Endodermal cell (in vitro differentiated cells): ENCODE measurements at regions not wholly inside any gene's neighbourhood (a gene's known extent, or its start where the extent isn't known, plus 50 kb on each side); places are given as distances from the start of the nearest gene placed in this dataset.
"Not testable (repeated sequence)": the region's sequence is repeated elsewhere in the genome, so short reads cannot be mapped to it uniquely, and the experiment has no call there.

ENCODE experiments used
- DNase-seq: peaks from one replicate; pipeline ENCODE4 v3.0.0-alpha.2; 2017
- H3K27ac ChIP-seq: 2 replicates; pipeline ENCODE4 v1.5.1; 2013; ENCODE audit warnings: mild to moderate bottlenecking, low read depth, low read length, moderate library complexity
- H3K27me3 ChIP-seq: 2 replicates; pipeline ENCODE4 v1.6.1; 2013; ENCODE audit warnings: mild to moderate bottlenecking, low read length, moderate library complexity; ENCODE audit not compliant: insufficient read depth, control insufficient read depth, poor library complexity, severe bottlenecking
- H3K36me3 ChIP-seq: 2 replicates; pipeline ENCODE4 v1.7.0; 2013; ENCODE audit warnings: mild to moderate bottlenecking, low read length, moderate library complexity; ENCODE audit not compliant: control insufficient read depth, insufficient read depth
- H3K4me1 ChIP-seq: one replicate; pipeline ENCODE4 v1.7.0; 2013; ENCODE audit warnings: low read length; ENCODE audit not compliant: control insufficient read depth, insufficient read depth
- H3K4me3 ChIP-seq: 2 replicates; pipeline ENCODE4 v1.5.1; 2013; ENCODE audit warnings: mild to moderate bottlenecking, low read length, moderate library complexity
- H3K9ac ChIP-seq: 2 replicates; pipeline ENCODE4 v1.6.1; 2013; ENCODE audit warnings: mild to moderate bottlenecking, low read length, moderate library complexity; ENCODE audit not compliant: poor library complexity, severe bottlenecking; ENCODE audit errors: extremely low read depth
- H3K9me3 ChIP-seq: 2 replicates; pipeline ENCODE4 v1.6.1; 2013; ENCODE audit warnings: mild to moderate bottlenecking, low read length, moderate library complexity; ENCODE audit not compliant: control insufficient read depth
- H3K27ac Mint-ChIP-seq: 2 replicates; pipeline ENCODE4 v1.8.0; 2020; ENCODE audit warnings: mixed read lengths
- H3K27me3 Mint-ChIP-seq: 2 replicates; pipeline ENCODE4 v1.8.0; 2021; ENCODE audit warnings: mild to moderate bottlenecking, mixed read lengths; ENCODE audit not compliant: insufficient read depth
- H3K36me3 Mint-ChIP-seq: 2 replicates; pipeline ENCODE4 v1.8.0; 2020; ENCODE audit warnings: low read depth, mixed read lengths
- H3K4me1 Mint-ChIP-seq: 2 replicates; pipeline ENCODE4 v1.8.0; 2020; ENCODE audit warnings: mixed read lengths
- H3K4me3 Mint-ChIP-seq: 2 replicates; pipeline ENCODE4 v1.8.0; 2020; ENCODE audit warnings: mild to moderate bottlenecking, moderate library complexity, mixed read lengths
- H3K9me3 Mint-ChIP-seq: 2 replicates; pipeline ENCODE4 v1.8.0; 2020; ENCODE audit warnings: mild to moderate bottlenecking, mixed read lengths
- WGBS, 2 experiments: methylation state at CpG; one replicate each; pipeline versions ENCODE4 v1.1.5 to v1.1.7; 2013; ENCODE audit warnings: missing lambda C conversion rate in 2 of 2, mixed read lengths in 1 of 2; ENCODE audit not compliant: insufficient coverage in 1 of 2, insufficient read length in 1 of 2; 5-methylcytosine and 5-hydroxymethylcytosine counted together
- TF ChIP-seq, protein P1 (sequence below): fragments of 200-600 bp; sonication (generic); conservative IDR thresholded peaks from 2 replicates; pipeline ENCODE4 v1.5.0; 2021; ENCODE audit warnings: antibody characterized with exemption, mild to moderate bottlenecking

DNA sequence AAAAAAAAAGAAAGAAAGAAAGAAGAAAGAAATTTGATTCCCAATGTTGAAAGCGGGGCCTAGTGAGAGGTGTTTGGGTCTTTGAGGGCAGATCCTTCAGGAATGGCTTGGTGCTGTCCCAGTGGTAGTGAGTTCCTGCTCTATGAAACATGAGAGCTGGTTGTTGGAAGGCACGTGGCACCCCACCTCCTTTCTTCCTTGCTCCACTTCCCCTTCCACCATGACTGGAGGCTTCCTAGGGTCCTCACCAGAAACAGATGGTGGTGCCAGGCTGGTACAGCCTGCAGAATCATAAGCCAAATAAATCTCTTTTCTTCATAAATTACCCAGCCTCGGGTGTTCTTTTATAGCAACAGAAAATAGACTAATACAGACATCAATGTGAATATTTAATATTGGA, 147.3 kb upstream of the KCNJ18 start:
- H3K27ac ChIP-seq, result no peak overlapping the region

DNA sequence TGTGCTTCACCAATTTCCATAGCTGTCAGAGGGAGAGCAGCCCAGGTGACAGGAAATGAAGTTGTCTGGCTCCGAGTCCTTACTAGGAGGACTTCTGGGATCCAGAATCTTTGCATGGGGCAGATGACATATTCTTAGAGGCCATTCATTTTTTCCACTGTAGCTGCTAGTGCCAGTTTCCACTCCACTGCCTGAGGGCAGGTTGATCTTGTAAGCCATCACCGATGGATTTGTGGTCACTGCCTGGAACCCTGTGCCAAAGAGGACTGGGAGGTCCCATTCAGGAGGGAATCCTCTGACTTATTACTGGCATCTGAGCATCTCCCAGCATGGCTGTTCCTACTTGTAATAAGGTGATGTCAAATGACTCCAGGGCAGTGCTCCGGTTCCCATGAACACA, 144.1 kb upstream of the KCNJ18 start:
- no peak for DNase-seq
- TF ChIP-seq, protein P1, sequence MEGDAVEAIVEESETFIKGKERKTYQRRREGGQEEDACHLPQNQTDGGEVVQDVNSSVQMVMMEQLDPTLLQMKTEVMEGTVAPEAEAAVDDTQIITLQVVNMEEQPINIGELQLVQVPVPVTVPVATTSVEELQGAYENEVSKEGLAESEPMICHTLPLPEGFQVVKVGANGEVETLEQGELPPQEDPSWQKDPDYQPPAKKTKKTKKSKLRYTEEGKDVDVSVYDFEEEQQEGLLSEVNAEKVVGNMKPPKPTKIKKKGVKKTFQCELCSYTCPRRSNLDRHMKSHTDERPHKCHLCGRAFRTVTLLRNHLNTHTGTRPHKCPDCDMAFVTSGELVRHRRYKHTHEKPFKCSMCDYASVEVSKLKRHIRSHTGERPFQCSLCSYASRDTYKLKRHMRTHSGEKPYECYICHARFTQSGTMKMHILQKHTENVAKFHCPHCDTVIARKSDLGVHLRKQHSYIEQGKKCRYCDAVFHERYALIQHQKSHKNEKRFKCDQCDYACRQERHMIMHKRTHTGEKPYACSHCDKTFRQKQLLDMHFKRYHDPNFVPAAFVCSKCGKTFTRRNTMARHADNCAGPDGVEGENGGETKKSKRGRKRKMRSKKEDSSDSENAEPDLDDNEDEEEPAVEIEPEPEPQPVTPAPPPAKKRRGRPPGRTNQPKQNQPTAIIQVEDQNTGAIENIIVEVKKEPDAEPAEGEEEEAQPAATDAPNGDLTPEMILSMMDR, result no peak
- Histone ChIP-seq H3K27ac (no peak overlapping the region), H3K36me3 (peaks cover 47% of the 10 kb centered on the region), H3K4me3 (peak overlapping the region; percentile 95), H3K27me3 (no peaks in the 10 kb centered on the region), H3K9ac (no peak overlapping the region), H3K4me1 (no peaks in the 10 kb centered on the region), H3K9me3 (peaks cover 4% of the 10 kb centered on the region)
- H3K27ac Mint-ChIP-seq, result no peak overlapping the region
- whole genome bisulfite sequencing, 2 experiments, result 94 to 100% methylated on average over 2 to 3 of the region's 3 CpGs
- no peak overlapping the region for H3K4me3 Mint-ChIP-seq
- peaks cover 2% of the 10 kb centered on the region for H3K9me3 Mint-ChIP-seq
- H3K4me1 Mint-ChIP-seq, result peaks cover 15% of the 10 kb centered on the region
- peaks cover 35% of the 10 kb centered on the region for H3K27me3 Mint-ChIP-seq
- H3K36me3 Mint-ChIP-seq, result peaks cover 30% of the 10 kb centered on the region

More for the DNA sequence above, 147.3 kb upstream of the KCNJ18 start:
- no peak for DNase-seq
- TF ChIP-seq, protein P1, result no peak
- H3K36me3 Mint-ChIP-seq, result peaks cover 39% of the 10 kb centered on the region
- H3K4me1 Mint-ChIP-seq, result peaks cover 15% of the 10 kb centered on the region
- Histone ChIP-seq H3K4me1 (peaks cover 5% of the 10 kb centered on the region), H3K36me3 (peaks cover 49% of the 10 kb centered on the region), H3K9ac (no peak overlapping the region), H3K4me3 (no peak overlapping the region), H3K27me3 (no peaks in the 10 kb centered on the region), H3K9me3 (peaks cover 2% of the 10 kb centered on the region)
- no peak overlapping the region for H3K27ac Mint-ChIP-seq
- WGBS, 2 experiments, result 89 to 90% methylated on average over 1 to 2 of the region's 3 CpGs
- peaks cover 10% of the 10 kb centered on the region for H3K27me3 Mint-ChIP-seq
- no peaks in the 10 kb centered on the region for H3K9me3 Mint-ChIP-seq
- no peak overlapping the region for H3K4me3 Mint-ChIP-seq

DNA sequence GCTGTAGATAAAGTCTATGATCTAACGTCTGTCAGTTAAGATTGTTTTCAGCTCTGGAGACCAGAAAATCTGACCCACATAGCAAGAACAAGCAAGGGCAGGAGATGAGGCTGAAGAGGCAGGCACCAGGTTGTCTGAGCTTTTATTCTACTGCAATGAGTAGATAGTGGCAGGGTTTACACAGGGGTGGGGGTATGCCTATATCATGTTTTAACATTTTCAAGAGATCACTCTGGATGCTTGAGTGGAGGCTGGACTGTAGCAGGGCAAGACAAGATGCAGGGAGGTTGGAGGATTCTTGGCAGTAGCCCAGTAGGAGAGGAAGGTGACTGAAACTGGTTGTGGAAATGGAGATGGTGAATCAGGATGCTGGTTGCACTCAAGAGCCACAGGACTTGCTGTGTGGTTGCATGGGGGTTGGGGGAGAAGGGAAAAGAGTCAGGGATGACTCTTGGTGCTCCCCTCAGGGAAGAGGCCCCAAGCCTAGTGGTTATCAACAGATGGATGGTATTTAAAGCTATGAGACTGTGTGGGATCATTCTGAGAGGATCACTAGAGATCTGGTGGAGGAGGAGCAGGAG, 143.1 kb upstream of the KCNJ18 start:
- 82% methylated on average over 1 of the region's 1 CpG; no CpG with 5 or more reads in 1 of the 2 experiments for WGBS, 2 experiments
- H3K9me3 Mint-ChIP-seq, result peaks cover 4% of the 10 kb centered on the region
- peak overlapping the region; percentile 77 for H3K4me3 Mint-ChIP-seq
- H3K36me3 Mint-ChIP-seq, result peaks cover 23% of the 10 kb centered on the region
- no peaks in the 10 kb centered on the region for H3K4me1 ChIP-seq
- peaks cover 39% of the 10 kb centered on the region for H3K36me3 ChIP-seq
- H3K27ac Mint-ChIP-seq, result no peak overlapping the region
- H3K27me3 Mint-ChIP-seq, result peaks cover 41% of the 10 kb centered on the region
- H3K9ac ChIP-seq, result no peak overlapping the region
- no peaks in the 10 kb centered on the region for H3K27me3 ChIP-seq
- TF ChIP-seq, protein P1, result no peak
- H3K9me3 ChIP-seq, result peaks cover 4% of the 10 kb centered on the region
- no peak for DNase-seq
- H3K4me3 ChIP-seq, result peak overlapping the region; percentile 95
- no peak overlapping the region for H3K27ac ChIP-seq
- H3K4me1 Mint-ChIP-seq, result peaks cover 15% of the 10 kb centered on the region

DNA sequence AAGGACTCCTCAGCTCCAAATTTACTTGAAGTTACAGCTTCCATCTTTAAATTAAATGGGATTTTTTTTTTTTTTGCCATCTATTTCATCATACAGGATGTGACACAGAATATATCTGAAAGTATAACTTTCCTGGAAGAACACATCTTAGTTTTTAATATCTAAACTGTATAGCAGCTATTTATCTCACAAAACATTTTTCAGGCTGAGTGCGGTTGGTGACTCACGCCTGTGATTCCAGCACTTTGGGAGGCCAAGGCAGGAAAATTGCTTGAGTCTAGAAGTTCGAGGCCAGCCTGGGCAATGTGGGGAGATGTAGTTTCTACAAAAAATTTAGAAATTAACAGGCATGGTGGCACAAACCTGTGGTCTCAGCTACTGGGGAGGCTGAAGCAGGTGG, 142.3 kb upstream of the KCNJ18 start:
- DNase-seq, H3K9me3 Mint-ChIP-seq, H3K4me1 ChIP-seq, H3K9ac ChIP-seq, H3K9me3 ChIP-seq, H3K27me3 ChIP-seq, H3K27ac Mint-ChIP-seq, H3K27ac ChIP-seq: not testable (repeated sequence)
- Histone ChIP-seq H3K4me3 (peak overlapping the region; percentile 95), H3K36me3 (peaks cover 34% of the 10 kb centered on the region)
- peaks cover 41% of the 10 kb centered on the region for H3K27me3 Mint-ChIP-seq
- H3K36me3 Mint-ChIP-seq, result peaks cover 15% of the 10 kb centered on the region
- H3K4me3 Mint-ChIP-seq, result peak overlapping the region; percentile 77
- WGBS, 2 experiments, result 84 to 94% methylated on average over 2 to 3 of the region's 3 CpGs
- peaks cover 15% of the 10 kb centered on the region for H3K4me1 Mint-ChIP-seq
